Esophagus squamous epithelium (tissue), 5 donors: ENCODE measurements at regions not wholly inside any gene's neighbourhood (a gene's known extent, or its start where the extent isn't known, plus 50 kb on each side); places are given as distances from the start of the nearest gene placed in this dataset.

Experiments
- DNase-seq: peaks from one replicate; lab custom pipeline; 2025; lab: John Stamatoyannopoulos, UW
- H3K27ac ChIP-seq, 4 donors: fragments of 200-600 bp; sonication (generic); one replicate each; pipeline ENCODE4 v1.5.1; 2016 to 2019; ENCODE audit warnings: mild to moderate bottlenecking in 1 of 4
- H3K27me3 ChIP-seq, 4 donors: fragments of 200-600 bp; sonication (generic); 1 replicate in 3 of 4; 2 replicates in 1 of 4; pipeline versions ENCODE4 v1.5.1 to v1.6.0; 2017 to 2021; ENCODE audit warnings: antibody characterized with exemption in 1 of 4
- H3K36me3 ChIP-seq, 3 donors: fragments of 200-600 bp; sonication (generic); one replicate each; pipeline ENCODE4 v1.5.1; 2016 to 2019
- H3K4me1 ChIP-seq, 3 donors: fragments of 200-600 bp; sonication (generic); one replicate each; pipeline ENCODE4 v1.5.1; 2017 to 2019
- H3K4me3 ChIP-seq, 4 donors: fragments of 200-600 bp; sonication (generic); 1 replicate in 3 of 4; 2 replicates in 1 of 4; pipeline ENCODE4 v1.5.1; 2016 to 2019; ENCODE audit warnings: mild to moderate bottlenecking in 2 of 4, moderate library complexity in 1 of 4
- H3K9me3 ChIP-seq, 3 donors: fragments of 200-600 bp; sonication (generic); one replicate each; pipeline ENCODE4 v1.5.1; 2016 to 2019
- CTCF ChIP-seq, 6 experiments: fragments of 450-650 bp in 4 of 6; fragments of 200-600 bp in 2 of 6; sonication (generic) in 2 of 6; IDR thresholded peaks; one replicate each; pipeline ENCODE4 v1.5.1; 2016 to 2019; ENCODE audit warnings: antibody characterized with exemption in 6 of 6, mild to moderate bottlenecking in 4 of 6, moderate library complexity in 4 of 6
- POLR2A ChIP-seq, 4 donors: fragments of 450-650 bp; IDR thresholded peaks; one replicate each; pipeline ENCODE4 v1.6.1; 2017; ENCODE audit warnings: antibody characterized with exemption in 4 of 4, mild to moderate bottlenecking in 4 of 4, moderate library complexity in 3 of 4
- WGBS, 2 donors: methylation state at CpG; one replicate each; pipeline ENCODE4 v1.1.5; 2018; 5-methylcytosine and 5-hydroxymethylcytosine counted together
- intact Hi-C: fragments of 100-400 bp; cut with DNase I; formaldehyde crosslinking; loops from one replicate; pipeline ENCODE4 v1.15.0; 2022
- donor health status: DM: yes; HTN: yes; CAD: no.

GRCh38 chr11:27211370-27212127 lies 151.5 kb downstream of the CCDC34 start:
- H3K9me3 ChIP-seq = no peaks in the 10 kb centered on the region
- peak overlapping the region in 1 of 4 donors; percentile 2 for H3K27ac ChIP-seq
- H3K36me3 ChIP-seq = no peaks in the 10 kb centered on the region
- WGBS, 2 donors = 85 to 86% methylated on average over 8 of the region's 8 CpGs
- no peaks in the 10 kb centered on the region for H3K27me3 ChIP-seq
- no peak overlapping the region for H3K4me3 ChIP-seq
- DNase-seq = no peak
- intact Hi-C loops = no loop called here
- peaks cover 13 to 86% (median 49%) of the 10 kb centered on the region in 3 donors for H3K4me1 ChIP-seq
- TF ChIP-seq CTCF (IDR thresholded peaks at IDR 0.05) (peak in 1 of 6 experiments; percentile 41), POLR2A (IDR thresholded peaks at IDR 0.05) (no peak)

DNA sequence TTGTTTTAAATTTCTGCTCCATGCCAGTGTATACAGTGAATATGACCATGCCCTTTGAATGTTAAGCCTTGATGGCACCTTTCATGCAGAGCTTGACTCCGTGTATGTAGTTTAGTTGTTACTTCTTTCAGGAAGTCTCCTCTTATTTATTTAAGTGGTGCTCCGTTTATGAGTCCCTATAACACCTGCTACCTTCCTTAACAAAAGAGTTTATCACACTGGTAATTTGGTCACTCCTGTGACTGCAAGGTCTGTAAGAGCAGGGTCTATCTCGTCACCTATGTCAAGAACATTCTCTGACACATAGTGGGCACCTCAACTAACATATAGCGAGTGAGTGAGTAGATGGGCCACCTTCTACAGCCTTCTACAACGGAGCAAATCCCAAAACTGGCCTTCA lies 152.5 kb downstream of the CCDC34 start:
- Histone ChIP-seq H3K27ac (peak overlapping the region in 1 of 4 donors; percentile 41), H3K4me3 (no peak overlapping the region), H3K4me1 (peaks cover 6 to 86% (median 39%) of the 10 kb centered on the region in 3 donors), H3K27me3 (no peaks in the 10 kb centered on the region), H3K36me3 (no peaks in the 10 kb centered on the region), H3K9me3 (no peaks in the 10 kb centered on the region)
- DNase-seq = no peak
- intact Hi-C loops = no loop called here
- TF ChIP-seq CTCF (IDR thresholded peaks at IDR 0.05) = no peak
- no peak for TF ChIP-seq POLR2A (IDR thresholded peaks at IDR 0.05)
- WGBS, 2 donors = 66 to 68% methylated on average over 5 of the region's 5 CpGs

GRCh38 chr11:27209562-27210005 lies 153.4 kb downstream of the CCDC34 start:
- Histone ChIP-seq H3K4me1 (peaks cover 4 to 84% (median 31%) of the 10 kb centered on the region in 3 donors), H3K27me3 (no peaks in the 10 kb centered on the region), H3K27ac (peak overlapping the region in 3 of 4 donors; percentile 30 to 50 (median 41)), H3K36me3 (no peaks in the 10 kb centered on the region), H3K9me3 (no peaks in the 10 kb centered on the region), H3K4me3 (no peak overlapping the region)
- intact Hi-C loops = no loop called here
- DNase-seq = no peak
- TF ChIP-seq POLR2A (IDR thresholded peaks at IDR 0.05) (no peak), CTCF (IDR thresholded peaks at IDR 0.05) (no peak)

GRCh38 chr11:27208846-27209245 lies 154.2 kb downstream of the CCDC34 start:
- no peaks in the 10 kb centered on the region for H3K27me3 ChIP-seq
- no peak for DNase-seq
- TF ChIP-seq CTCF (IDR thresholded peaks at IDR 0.05) (no peak), POLR2A (IDR thresholded peaks at IDR 0.05) (no peak)
- H3K4me3 ChIP-seq = no peak overlapping the region
- peak overlapping the region in 3 of 4 donors; percentile 0 to 50 (median 41) for H3K27ac ChIP-seq
- peaks cover 4 to 77% (median 26%) of the 10 kb centered on the region in 3 donors for H3K4me1 ChIP-seq
- 79 to 80% methylated on average over 3 of the region's 3 CpGs for WGBS, 2 donors
- intact Hi-C loops = no loop called here
- H3K36me3 ChIP-seq = no peaks in the 10 kb centered on the region
- no peaks in the 10 kb centered on the region for H3K9me3 ChIP-seq

- intact Hi-C loops = no loop called here
- no peaks in the 10 kb centered on the region for H3K9me3 ChIP-seq
- H3K27ac ChIP-seq = no peak overlapping the region
- no peak overlapping the region for H3K4me3 ChIP-seq
- peaks cover 3 to 75% (median 14%) of the 10 kb centered on the region in 3 donors for H3K4me1 ChIP-seq
- H3K36me3 ChIP-seq = no peaks in the 10 kb centered on the region
- TF ChIP-seq POLR2A (IDR thresholded peaks at IDR 0.05) (no peak), CTCF (IDR thresholded peaks at IDR 0.05) (no peak)
- 66 to 80% methylated on average over 2 of the region's 2 CpGs for WGBS, 2 donors
- H3K27me3 ChIP-seq = no peaks in the 10 kb centered on the region
- no peak for DNase-seq
These were observed 155.9 kb downstream of the CCDC34 start for GRCh38 chr11:27207025-27207650.
